Duodenal mucosa (tissue), 2 donors: ENCODE measurements at regions not wholly inside any gene's neighbourhood (a gene's known extent, or its start where the extent isn't known, plus 50 kb on each side); places are given as distances from the start of the nearest gene placed in this dataset.

Experiments used
- H3K27ac ChIP-seq: one replicate; pipeline ENCODE4 v1.7.0; 2013; ENCODE audit warnings: low read depth, low read length
- H3K27me3 ChIP-seq, 2 donors: one replicate each; pipeline ENCODE4 v1.7.0; 2013; ENCODE audit warnings: low read length in 2 of 2, control low read depth in 1 of 2; ENCODE audit not compliant: insufficient read depth in 2 of 2, control insufficient read depth in 1 of 2
- H3K36me3 ChIP-seq, 2 donors: one replicate each; pipeline ENCODE4 v1.7.0; 2013; ENCODE audit warnings: low read length in 2 of 2, control low read depth in 1 of 2; ENCODE audit not compliant: insufficient read depth in 2 of 2, control insufficient read depth in 1 of 2
- H3K4me1 ChIP-seq, 2 donors: one replicate each; pipeline ENCODE4 v1.7.0; 2013; ENCODE audit warnings: low read length in 2 of 2, control low read depth in 1 of 2; ENCODE audit not compliant: insufficient read depth in 2 of 2, control insufficient read depth in 1 of 2
- H3K4me3 ChIP-seq, 2 donors: one replicate each; pipeline ENCODE4 v1.7.0; 2013; ENCODE audit warnings: low read length in 2 of 2, low read depth in 1 of 2
- H3K9ac ChIP-seq, 2 donors: one replicate each; pipeline ENCODE4 v1.7.0; 2013; ENCODE audit warnings: low read length in 2 of 2, low read depth in 1 of 2
- H3K9me3 ChIP-seq, 2 donors: one replicate each; pipeline ENCODE4 v1.7.0; 2013; ENCODE audit warnings: low read length in 2 of 2, control low read depth in 1 of 2; ENCODE audit not compliant: control insufficient read depth in 1 of 2

DNA sequence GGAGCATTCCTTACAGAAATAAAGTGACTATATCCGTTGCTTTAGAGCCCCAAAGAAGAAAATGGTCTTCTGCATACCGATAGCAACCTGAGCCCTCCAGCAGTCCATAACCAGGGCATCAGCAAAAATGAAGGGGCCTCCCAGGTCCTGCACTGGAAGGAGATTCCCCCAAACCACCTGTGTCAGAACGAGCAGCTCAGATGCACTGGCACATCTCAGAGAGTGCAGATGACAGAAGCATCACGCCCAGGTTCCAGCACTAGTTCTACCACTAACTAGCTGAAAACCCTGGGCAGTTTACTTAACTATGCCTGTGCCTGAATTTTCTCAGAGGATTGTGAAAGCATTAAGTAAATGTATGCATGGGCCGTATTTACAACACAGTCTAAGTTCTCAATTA, 466.7 kb upstream of the MYT1L start:
- Histone ChIP-seq H3K27ac (no peak overlapping the region), H3K4me1 (no peaks in the 10 kb centered on the region), H3K36me3 (no peaks in the 10 kb centered on the region), H3K4me3 (no peak overlapping the region), H3K9me3 (no peaks in the 10 kb centered on the region), H3K27me3 (no peaks in the 10 kb centered on the region), H3K9ac (no peak overlapping the region)

DNA sequence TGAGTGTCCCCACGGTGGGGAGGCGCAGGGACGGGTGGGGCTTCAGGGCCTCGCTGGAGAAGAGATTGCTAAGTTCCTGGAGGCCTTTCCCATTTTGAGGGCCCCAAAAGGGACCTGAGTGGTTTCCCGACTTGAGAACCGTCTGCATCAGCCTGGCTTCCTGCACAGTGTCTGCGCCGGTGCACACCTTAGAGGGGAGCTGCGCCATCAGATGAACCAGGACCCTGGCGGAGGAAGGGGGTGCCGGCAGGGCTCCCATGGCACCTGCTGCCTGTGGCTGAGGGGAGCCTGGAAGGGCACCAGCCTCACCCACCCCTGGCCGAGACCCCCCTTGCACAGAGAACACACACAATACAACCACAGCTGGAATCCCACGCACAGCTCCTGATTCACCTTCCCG, 465.1 kb upstream of the MYT1L start:
- no peaks in the 10 kb centered on the region for H3K27me3 ChIP-seq

DNA sequence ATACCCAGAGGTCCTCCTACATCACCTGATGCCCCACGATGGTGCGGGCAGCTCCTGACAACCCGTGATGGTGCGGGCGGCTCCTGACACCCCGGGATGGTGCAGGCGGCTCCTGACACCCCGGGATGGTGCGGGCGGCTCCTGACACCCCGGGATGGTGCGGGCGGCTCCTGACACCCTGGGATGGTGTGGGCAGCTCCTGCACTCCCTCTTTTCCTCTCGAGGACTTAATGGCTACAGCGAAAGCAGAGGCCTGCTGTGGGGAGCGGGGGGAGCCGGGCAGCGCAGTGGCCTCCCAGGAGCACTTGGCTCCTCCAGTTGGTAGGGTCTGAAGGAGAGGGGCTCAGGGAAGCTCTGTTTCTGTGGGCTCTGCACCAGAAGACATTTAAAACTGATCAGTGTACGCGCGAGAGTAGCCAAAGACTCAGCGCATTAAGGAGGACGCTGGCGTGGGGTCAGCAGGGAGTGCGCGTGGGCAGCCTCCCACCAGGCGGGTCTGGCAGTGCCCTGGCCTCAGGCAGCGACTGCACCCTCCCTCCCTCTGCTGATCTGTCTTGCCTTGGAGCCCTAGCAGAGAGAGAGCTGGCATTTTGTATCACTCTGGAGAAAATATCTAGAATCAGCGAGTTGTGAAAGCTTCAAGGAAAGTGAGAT, 464.5 kb upstream of the MYT1L start:
- H3K4me1 ChIP-seq, result no peaks in the 10 kb centered on the region
- H3K9me3 ChIP-seq, result no peaks in the 10 kb centered on the region
- H3K36me3 ChIP-seq, result no peaks in the 10 kb centered on the region
- no peaks in the 10 kb centered on the region for H3K27me3 ChIP-seq
- no peak overlapping the region for H3K4me3 ChIP-seq
- H3K9ac ChIP-seq, result no peak overlapping the region
- no peak overlapping the region for H3K27ac ChIP-seq

More for the DNA sequence above, 465.1 kb upstream of the MYT1L start:
- no peaks in the 10 kb centered on the region for H3K9me3 ChIP-seq
- no peak overlapping the region for H3K27ac ChIP-seq
- H3K9ac ChIP-seq, result no peak overlapping the region
- no peak overlapping the region for H3K4me3 ChIP-seq
- H3K4me1 ChIP-seq, result no peaks in the 10 kb centered on the region
- H3K36me3 ChIP-seq, result no peaks in the 10 kb centered on the region

DNA sequence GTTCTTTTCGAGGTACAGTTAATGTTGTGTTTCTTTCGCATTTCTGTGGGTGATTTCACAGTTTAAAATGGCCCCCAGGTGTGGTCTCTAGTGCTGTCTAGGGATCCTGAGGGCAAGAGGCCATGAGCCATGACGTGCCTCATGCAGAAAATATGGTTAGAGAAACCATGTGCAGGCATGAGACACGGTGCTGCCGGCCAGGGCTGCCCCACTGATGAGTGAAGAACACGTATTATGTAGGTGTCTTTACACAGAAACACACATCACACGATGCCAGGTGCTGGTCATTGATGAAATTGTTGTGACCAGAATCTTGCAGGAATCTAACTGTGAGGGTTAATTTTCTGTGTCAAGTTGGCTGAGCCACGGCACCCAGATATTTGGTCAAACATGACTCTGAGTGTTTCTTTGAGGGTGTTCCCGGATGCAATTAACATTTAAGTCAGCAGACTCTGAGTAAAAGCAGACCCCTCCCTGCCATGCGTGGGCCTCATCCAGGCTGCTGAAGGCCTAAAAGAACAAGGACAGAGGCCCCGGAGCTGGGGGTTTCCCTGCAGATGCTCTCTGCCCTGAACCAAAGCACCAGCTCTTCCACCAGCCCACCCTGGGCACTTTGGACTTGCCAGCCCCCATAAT, 463.0 kb upstream of the MYT1L start:
- Histone ChIP-seq H3K9me3 (no peaks in the 10 kb centered on the region), H3K4me1 (no peaks in the 10 kb centered on the region), H3K36me3 (no peaks in the 10 kb centered on the region), H3K27ac (no peak overlapping the region), H3K27me3 (no peaks in the 10 kb centered on the region), H3K4me3 (no peak overlapping the region), H3K9ac (no peak overlapping the region)

DNA sequence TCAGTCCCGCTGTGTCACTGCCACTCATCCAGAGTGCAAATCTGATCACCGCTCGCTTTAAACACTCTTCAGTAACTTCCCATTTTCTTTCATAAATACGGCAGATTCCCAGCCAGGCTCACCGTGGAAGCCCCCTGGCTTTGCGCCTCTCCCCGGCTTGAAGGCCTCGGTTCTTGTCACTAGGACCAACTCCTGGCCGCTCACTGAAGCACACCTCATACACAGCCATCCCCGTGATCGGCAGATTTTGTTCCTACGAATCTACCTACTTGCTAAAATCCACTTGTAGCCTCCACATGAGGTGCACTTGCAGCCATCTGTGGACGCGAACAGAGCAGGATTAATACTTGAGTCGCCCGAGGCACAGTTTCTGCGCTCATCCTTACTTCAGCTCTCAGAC, 462.4 kb upstream of the MYT1L start:
- H3K4me1 ChIP-seq, result no peaks in the 10 kb centered on the region
- H3K27me3 ChIP-seq, result no peaks in the 10 kb centered on the region
- no peaks in the 10 kb centered on the region for H3K36me3 ChIP-seq
- H3K9ac ChIP-seq, result no peak overlapping the region
- H3K4me3 ChIP-seq, result no peak overlapping the region
- no peaks in the 10 kb centered on the region for H3K9me3 ChIP-seq
- no peak overlapping the region for H3K27ac ChIP-seq

DNA sequence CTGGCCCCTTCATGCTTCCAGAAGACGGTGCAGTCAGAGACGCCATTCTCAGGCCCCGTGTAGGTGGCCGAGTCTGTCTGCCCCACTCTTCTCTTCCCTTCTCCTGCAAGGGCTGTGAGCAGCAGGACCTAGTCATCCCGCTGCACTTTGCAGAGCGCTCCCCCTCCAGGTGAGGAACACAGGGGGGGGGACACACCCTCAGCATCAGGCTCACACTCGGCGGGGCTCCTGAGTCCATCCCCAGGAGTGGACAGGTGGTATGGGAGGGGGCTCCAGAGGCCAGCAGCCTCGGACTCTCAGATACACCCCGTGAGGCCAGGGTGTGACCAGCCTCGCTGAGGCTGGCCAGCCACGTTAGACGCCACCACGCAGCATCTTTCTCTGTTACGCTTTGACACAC, 460.5 kb upstream of the MYT1L start:
- no peaks in the 10 kb centered on the region for H3K27me3 ChIP-seq
- no peaks in the 10 kb centered on the region for H3K9me3 ChIP-seq
- H3K36me3 ChIP-seq, result no peaks in the 10 kb centered on the region
- no peak overlapping the region for H3K27ac ChIP-seq
- H3K4me3 ChIP-seq, result no peak overlapping the region
- no peak overlapping the region for H3K9ac ChIP-seq
- no peaks in the 10 kb centered on the region for H3K4me1 ChIP-seq

DNA sequence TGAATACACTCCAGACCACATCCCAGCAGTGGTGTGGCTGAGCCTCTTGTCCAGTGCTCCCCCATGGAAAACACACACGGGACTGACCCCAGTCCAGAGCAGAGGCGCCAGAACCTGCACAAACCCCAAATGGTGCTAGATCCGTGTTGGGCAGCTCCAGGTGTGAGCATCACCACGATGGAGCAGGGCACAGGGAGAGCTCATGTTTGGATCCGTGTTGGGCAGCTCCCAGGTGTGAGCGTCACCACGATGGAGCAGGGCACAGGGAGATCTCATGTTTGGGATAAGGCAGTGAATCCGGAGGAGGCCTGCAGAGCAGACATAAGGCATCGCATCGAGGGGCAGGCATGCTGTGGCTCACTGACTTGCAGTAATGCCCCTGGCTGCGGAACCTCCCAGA, 460.0 kb upstream of the MYT1L start:
- Histone ChIP-seq H3K27ac (no peak overlapping the region), H3K4me3 (no peak overlapping the region), H3K9me3 (no peaks in the 10 kb centered on the region), H3K4me1 (no peaks in the 10 kb centered on the region), H3K36me3 (no peaks in the 10 kb centered on the region), H3K9ac (no peak overlapping the region), H3K27me3 (no peaks in the 10 kb centered on the region)

DNA sequence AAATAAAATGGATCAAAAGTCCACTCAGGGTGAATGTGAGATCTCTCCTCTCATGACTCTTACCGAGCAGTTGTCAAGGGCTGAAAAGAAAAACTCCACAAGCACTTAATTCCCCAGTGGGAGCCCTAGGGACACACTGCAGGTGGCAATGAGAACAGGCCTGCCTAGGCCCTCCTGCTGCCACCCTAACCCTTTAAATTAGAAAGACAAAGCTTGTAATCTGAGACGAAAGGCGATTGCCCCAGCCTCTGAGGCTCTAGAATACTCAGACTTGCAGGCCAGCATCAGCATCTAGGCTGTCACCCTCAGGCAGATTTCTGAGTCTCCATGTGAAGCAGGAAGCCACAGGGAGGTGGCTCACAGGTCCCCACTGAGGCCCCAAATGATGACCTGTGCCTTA, 457.0 kb upstream of the MYT1L start:
- H3K4me3 ChIP-seq, result no peak overlapping the region
- H3K27ac ChIP-seq, result no peak overlapping the region
- no peak overlapping the region for H3K9ac ChIP-seq
- H3K36me3 ChIP-seq, result no peaks in the 10 kb centered on the region
- H3K4me1 ChIP-seq, result no peaks in the 10 kb centered on the region
- no peaks in the 10 kb centered on the region for H3K9me3 ChIP-seq
- H3K27me3 ChIP-seq, result no peaks in the 10 kb centered on the region

DNA sequence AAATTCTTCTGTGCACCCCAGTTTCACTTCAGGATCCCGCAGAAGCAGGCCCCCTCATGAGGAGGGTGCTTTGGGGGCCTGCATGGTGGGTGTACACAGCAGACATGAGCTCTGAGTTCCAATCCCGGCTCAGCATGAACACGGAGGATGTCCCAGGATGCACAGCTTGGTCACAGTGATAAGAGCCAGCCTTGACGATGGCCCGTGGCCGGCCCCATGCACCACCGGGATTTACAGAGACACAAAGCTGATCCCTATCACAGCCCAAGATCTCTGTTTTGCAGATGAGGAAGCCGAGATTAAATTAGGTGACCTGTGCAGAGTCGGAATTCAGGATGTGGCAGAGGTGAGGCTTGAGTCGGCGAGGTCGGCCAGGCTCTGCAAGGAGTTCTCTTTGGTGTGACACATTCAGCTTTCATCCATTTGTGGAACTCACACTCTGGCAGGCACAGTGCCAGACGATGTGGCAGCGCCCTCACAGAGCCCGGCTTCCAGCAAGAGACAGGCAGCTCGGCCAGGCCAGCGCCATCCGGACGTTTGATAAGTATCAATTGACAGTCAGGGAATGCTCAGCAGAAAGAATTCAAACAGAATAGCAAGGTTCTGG, 456.3 kb upstream of the MYT1L start:
- no peak overlapping the region for H3K4me3 ChIP-seq
- no peaks in the 10 kb centered on the region for H3K9me3 ChIP-seq
- H3K27me3 ChIP-seq, result no peaks in the 10 kb centered on the region
- H3K4me1 ChIP-seq, result no peaks in the 10 kb centered on the region
- H3K36me3 ChIP-seq, result no peaks in the 10 kb centered on the region
- no peak overlapping the region for H3K9ac ChIP-seq
- H3K27ac ChIP-seq, result no peak overlapping the region

DNA sequence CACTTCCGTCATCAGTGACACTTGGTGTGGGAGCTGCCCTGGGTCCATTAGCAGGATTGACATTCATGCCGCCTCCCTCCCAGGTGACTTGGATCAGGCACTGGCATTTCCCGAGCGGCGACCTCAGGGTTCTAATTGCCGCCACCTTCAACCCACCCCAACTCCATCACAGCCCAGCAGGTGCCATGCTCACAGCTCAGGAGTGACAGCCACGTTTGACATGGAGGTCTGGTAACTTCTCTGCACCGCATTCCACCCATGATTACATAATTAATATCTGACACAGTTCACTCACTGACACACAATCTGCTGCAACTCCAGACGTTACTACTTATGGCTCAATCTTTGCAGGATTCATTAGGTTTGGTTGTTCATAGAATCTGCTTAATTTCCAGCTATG, 450.9 kb upstream of the MYT1L start:
- H3K9me3 ChIP-seq, result peaks cover 0 to 7% of the 10 kb centered on the region in 2 donors
- H3K36me3 ChIP-seq, result no peaks in the 10 kb centered on the region
- H3K27ac ChIP-seq, result no peak overlapping the region
- H3K27me3 ChIP-seq, result no peaks in the 10 kb centered on the region
- H3K9ac ChIP-seq, result no peak overlapping the region
- no peaks in the 10 kb centered on the region for H3K4me1 ChIP-seq
- H3K4me3 ChIP-seq, result no peak overlapping the region
